Muscle of back (tissue), 3 donors: ENCODE measurements at regions not wholly inside any gene's neighbourhood (a gene's known extent, or its start where the extent isn't known, plus 50 kb on each side); places are given as distances from the start of the nearest gene placed in this dataset.

Experiments used
- DNase-seq, 3 donors: peaks; one replicate each; pipeline versions ENCODE4 v3.0.0 to v3.0.0-alpha.2; 2013

GRCh38 chr12:109648521-109648920, 65.1 kb upstream of the FAM222A start:
- no peak for DNase-seq

GRCh38 chr12:109650808-109651207, 62.8 kb upstream of the FAM222A start:
- no peak for DNase-seq

- DNase-seq, result no peak
Measured at GRCh38 chr12:109651596-109651995, 62.0 kb upstream of the FAM222A start.

GRCh38 chr12:109652233-109652976, 61.2 kb upstream of the FAM222A start:
- no peak for DNase-seq

- DNase-seq, result no peak
Measured at GRCh38 chr12:109652977-109653264, 60.7 kb upstream of the FAM222A start.

GRCh38 chr12:109653890-109654289, 59.7 kb upstream of the FAM222A start:
- peak; percentile 3 to 23 (median 10) for DNase-seq

- peak in 1 of 3 donors; percentile 38 for DNase-seq
Measured at GRCh38 chr12:109654357-109654756, 59.3 kb upstream of the FAM222A start.

GRCh38 chr12:109655578-109655977, 58.0 kb upstream of the FAM222A start:
- DNase-seq, result no peak

GRCh38 chr12:109656743-109657142, 56.9 kb upstream of the FAM222A start:
- DNase-seq, result no peak

GRCh38 chr12:109663795-109664194, 49.8 kb upstream of the FAM222A start:
- DNase-seq, result no peak
